ENCODE measurements at regions not wholly inside any gene's neighbourhood (a gene's known extent, or its start where the extent isn't known, plus 50 kb on each side); places are given as distances from the start of the nearest gene placed in this dataset.

GRCh38 chr3:106277731-106278130, 408.9 kb upstream of the CBLB start:
- TF ChIP-seq, protein P1, sequence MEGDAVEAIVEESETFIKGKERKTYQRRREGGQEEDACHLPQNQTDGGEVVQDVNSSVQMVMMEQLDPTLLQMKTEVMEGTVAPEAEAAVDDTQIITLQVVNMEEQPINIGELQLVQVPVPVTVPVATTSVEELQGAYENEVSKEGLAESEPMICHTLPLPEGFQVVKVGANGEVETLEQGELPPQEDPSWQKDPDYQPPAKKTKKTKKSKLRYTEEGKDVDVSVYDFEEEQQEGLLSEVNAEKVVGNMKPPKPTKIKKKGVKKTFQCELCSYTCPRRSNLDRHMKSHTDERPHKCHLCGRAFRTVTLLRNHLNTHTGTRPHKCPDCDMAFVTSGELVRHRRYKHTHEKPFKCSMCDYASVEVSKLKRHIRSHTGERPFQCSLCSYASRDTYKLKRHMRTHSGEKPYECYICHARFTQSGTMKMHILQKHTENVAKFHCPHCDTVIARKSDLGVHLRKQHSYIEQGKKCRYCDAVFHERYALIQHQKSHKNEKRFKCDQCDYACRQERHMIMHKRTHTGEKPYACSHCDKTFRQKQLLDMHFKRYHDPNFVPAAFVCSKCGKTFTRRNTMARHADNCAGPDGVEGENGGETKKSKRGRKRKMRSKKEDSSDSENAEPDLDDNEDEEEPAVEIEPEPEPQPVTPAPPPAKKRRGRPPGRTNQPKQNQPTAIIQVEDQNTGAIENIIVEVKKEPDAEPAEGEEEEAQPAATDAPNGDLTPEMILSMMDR (IDR thresholded peaks at IDR 0.05): no peak
- TF ChIP-seq EP300 (IDR thresholded peaks at IDR 0.05): no peak
